KMS-11 (cell line): ENCODE measurements at regions not wholly inside any gene's neighbourhood (a gene's known extent, or its start where the extent isn't known, plus 50 kb on each side); places are given as distances from the start of the nearest gene placed in this dataset.

ENCODE experiments used
- H2AFZ ChIP-seq: fragments of 200-600 bp; sonication (generic); 2 replicates; pipeline ENCODE4 v1.6.1; 2016; ENCODE audit warnings: antibody characterized with exemption, mixed run types, low read depth
- H3K27ac ChIP-seq: fragments of 200-600 bp; sonication (generic); 2 replicates; pipeline ENCODE4 v1.6.1; 2016; ENCODE audit warnings: mild to moderate bottlenecking, mixed run types
- H3K27me3 ChIP-seq: fragments of 200-600 bp; sonication (generic); 2 replicates; pipeline ENCODE4 v1.6.1; 2017; ENCODE audit warnings: mild to moderate bottlenecking, low read depth, mixed run types, moderate library complexity; ENCODE audit not compliant: insufficient read depth
- H3K36me3 ChIP-seq: fragments of 200-600 bp; sonication (generic); 2 replicates; pipeline ENCODE4 v1.6.1; 2017; ENCODE audit warnings: mild to moderate bottlenecking, mixed run types; ENCODE audit not compliant: insufficient read depth
- H3K4me1 ChIP-seq: fragments of 200-600 bp; sonication (generic); 2 replicates; pipeline ENCODE4 v1.6.1; 2016; ENCODE audit warnings: mild to moderate bottlenecking, low read depth, mixed run types; ENCODE audit not compliant: poor library complexity, severe bottlenecking
- H3K4me2 ChIP-seq: fragments of 200-600 bp; sonication (generic); 2 replicates; pipeline ENCODE4 v1.7.0; 2016; ENCODE audit warnings: mild to moderate bottlenecking, mixed run types
- H3K4me3 ChIP-seq: fragments of 200-600 bp; sonication (generic); IDR thresholded peaks from 2 replicates; pipeline ENCODE4 v1.6.1; 2017; ENCODE audit warnings: low read depth, low read length, mixed read lengths; ENCODE audit not compliant: insufficient read depth
- H3K79me2 ChIP-seq: fragments of 200-600 bp; sonication (generic); 2 replicates; pipeline ENCODE4 v1.6.1; 2016; ENCODE audit warnings: low read depth, mixed run types; ENCODE audit not compliant: insufficient read depth
- H3K9ac ChIP-seq: fragments of 200-600 bp; sonication (generic); 2 replicates; pipeline ENCODE4 v1.6.1; 2016; ENCODE audit warnings: mild to moderate bottlenecking, mixed run types
- H4K20me1 ChIP-seq: fragments of 200-600 bp; sonication (generic); 2 replicates; pipeline ENCODE4 v1.6.1; 2016; ENCODE audit warnings: mild to moderate bottlenecking, mixed run types; ENCODE audit not compliant: insufficient read depth
- CTCF ChIP-seq: fragments of 200-600 bp; sonication (generic); conservative IDR thresholded peaks from 2 replicates; pipeline ENCODE4 v1.6.1; 2017; ENCODE audit warnings: low read depth, mild to moderate bottlenecking, antibody characterized with exemption, low read length, moderate library complexity, mixed read lengths

- H3K27me3 ChIP-seq = no peaks in the 10 kb centered on the region
- no peak overlapping the region for H3K27ac ChIP-seq
- H2AFZ ChIP-seq = 0 out of 2 replicates have a peak overlapping the region, but pooled peaks have one; percentile 11
- H3K79me2 ChIP-seq = no peaks in the 10 kb centered on the region
- H3K36me3 ChIP-seq = no peaks in the 10 kb centered on the region
- no peak overlapping the region for H3K9ac ChIP-seq
- peak; percentile 96 for TF ChIP-seq CTCF
- no peaks in the 10 kb centered on the region for H4K20me1 ChIP-seq
- H3K4me3 ChIP-seq = no peak overlapping the region
- H3K4me2 ChIP-seq = no peak overlapping the region
- H3K4me1 ChIP-seq = no peaks in the 10 kb centered on the region
These were observed 889.1 kb upstream of the GCFC2 start for GRCh38 chr2:76599732-76600368.

DNA sequence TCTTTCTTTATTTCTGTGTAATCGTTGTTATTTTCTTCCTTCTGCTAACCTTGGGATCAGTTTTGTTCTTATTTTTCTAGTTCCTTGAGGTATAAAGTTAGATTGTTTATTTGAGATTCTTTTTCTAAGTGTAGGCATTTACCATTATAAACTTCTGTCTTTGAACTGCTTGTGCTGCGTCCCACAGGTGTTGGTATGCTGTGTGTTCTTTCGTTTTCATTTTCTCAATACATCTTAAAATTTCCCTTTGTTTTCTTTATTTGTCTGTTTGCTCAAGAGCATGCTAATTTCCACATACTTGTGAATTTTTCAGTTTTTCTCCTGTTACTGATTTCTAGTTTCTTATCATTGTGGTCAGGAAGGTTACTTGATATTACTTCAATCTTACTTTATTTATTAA, 873.8 kb upstream of the GCFC2 start:
- Histone ChIP-seq H2AFZ (peak overlapping the region; percentile 82), H3K27ac (peak overlapping the region; percentile 63)

GRCh38 chr2:76579911-76580310, 869.2 kb upstream of the GCFC2 start:
- Histone ChIP-seq H2AFZ (no peak overlapping the region), H3K4me3 (no peak overlapping the region), H3K79me2 (no peaks in the 10 kb centered on the region), H3K27ac (no peak overlapping the region), H4K20me1 (no peaks in the 10 kb centered on the region), H3K27me3 (no peaks in the 10 kb centered on the region), H3K4me1 (peaks cover 19% of the 10 kb centered on the region), H3K4me2 (no peak overlapping the region), H3K9ac (no peak overlapping the region), H3K36me3 (no peaks in the 10 kb centered on the region)
- no peak for TF ChIP-seq CTCF

More for the DNA sequence above, 873.8 kb upstream of the GCFC2 start:
- Histone ChIP-seq H4K20me1 (no peaks in the 10 kb centered on the region), H3K4me3 (no peak overlapping the region), H3K4me1 (peaks cover 28% of the 10 kb centered on the region), H3K79me2 (no peaks in the 10 kb centered on the region), H3K9ac (peak overlapping the region; percentile 22; the same call in 1 of the 2 replicates), H3K4me2 (peak overlapping the region; percentile 69), H3K36me3 (no peaks in the 10 kb centered on the region), H3K27me3 (no peaks in the 10 kb centered on the region)
- TF ChIP-seq CTCF = no peak

GRCh38 chr2:76572981-76573380, 862.3 kb upstream of the GCFC2 start:
- Histone ChIP-seq H2AFZ (no peak overlapping the region), H3K27ac (no peak overlapping the region), H3K4me2 (no peak overlapping the region), H3K4me1 (no peaks in the 10 kb centered on the region), H3K9ac (no peak overlapping the region), H3K27me3 (no peaks in the 10 kb centered on the region), H4K20me1 (no peaks in the 10 kb centered on the region), H3K36me3 (no peaks in the 10 kb centered on the region), H3K4me3 (no peak overlapping the region), H3K79me2 (no peaks in the 10 kb centered on the region)
- no peak for TF ChIP-seq CTCF
